GM19395 (cell line): ENCODE measurements at regions not wholly inside any gene's neighbourhood (a gene's known extent, or its start where the extent isn't known, plus 50 kb on each side); places are given as distances from the start of the nearest gene placed in this dataset.

Source experiments
- ATAC-seq: cut with Tn5 transposase; IDR thresholded peaks from one replicate; pipeline ENCODE4 v1.9.1; 2021; ENCODE audit warnings: mild to moderate bottlenecking, moderate library complexity; ENCODE audit not compliant: unreplicated experiment

DNA sequence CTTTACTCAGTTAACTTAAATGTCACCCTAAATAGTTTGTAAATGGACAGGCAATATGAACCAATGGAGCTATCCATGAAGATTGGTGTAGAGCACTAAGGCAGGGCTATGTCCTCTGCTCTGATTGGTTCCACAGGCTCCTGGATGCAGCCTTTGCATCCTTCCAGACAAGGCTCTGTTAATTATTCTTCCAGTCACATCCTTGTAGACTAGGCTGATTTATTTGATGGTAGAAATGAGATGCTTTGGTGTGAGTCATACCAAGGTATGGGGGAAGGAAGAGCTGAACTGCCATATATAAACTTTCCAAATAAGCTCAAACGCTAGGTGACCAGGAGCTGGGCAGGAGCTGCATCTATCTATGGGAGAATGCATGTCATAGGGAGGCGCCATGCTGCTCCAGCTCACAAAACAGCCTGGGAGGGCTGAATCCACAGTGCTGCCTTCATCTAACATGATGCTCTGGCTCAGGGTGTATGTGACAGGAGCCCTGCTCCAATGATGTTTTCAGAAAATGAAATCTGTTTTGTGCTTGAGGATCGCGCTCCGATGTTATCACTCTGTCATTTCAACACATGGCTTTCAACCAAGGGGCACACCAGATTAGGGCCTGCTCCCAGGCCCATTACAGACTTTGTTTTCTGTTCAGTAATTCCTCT lies 818.0 kb upstream of the ZNF608 start:
- ATAC-seq = no peak

DNA sequence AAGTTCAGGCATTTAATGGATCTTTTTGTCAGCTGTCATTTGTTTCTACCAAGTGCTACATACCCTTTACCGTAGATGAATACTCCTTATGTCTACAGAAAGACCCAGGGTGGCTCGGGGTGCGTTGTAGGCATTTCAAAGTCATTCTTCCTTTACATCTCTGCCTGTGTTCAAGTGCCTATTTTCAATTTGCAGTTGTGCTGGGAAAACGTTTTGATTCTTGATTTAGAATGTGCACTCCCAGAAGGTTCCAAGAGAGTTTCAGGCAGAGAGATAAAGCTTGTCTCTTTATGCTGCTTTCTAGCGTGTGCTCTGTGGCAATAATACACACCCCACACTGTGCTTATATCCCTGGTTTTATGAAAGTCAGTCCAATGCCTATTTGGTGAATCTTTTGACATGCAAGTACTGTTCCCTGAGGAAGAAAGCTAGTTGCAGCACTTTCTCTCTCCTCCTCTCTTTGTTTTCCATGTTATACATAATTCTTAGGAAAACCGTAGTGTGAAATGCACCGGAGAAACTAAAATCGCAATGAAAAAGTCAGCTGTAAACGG lies 828.1 kb upstream of the ZNF608 start:
- no peak for ATAC-seq

DNA sequence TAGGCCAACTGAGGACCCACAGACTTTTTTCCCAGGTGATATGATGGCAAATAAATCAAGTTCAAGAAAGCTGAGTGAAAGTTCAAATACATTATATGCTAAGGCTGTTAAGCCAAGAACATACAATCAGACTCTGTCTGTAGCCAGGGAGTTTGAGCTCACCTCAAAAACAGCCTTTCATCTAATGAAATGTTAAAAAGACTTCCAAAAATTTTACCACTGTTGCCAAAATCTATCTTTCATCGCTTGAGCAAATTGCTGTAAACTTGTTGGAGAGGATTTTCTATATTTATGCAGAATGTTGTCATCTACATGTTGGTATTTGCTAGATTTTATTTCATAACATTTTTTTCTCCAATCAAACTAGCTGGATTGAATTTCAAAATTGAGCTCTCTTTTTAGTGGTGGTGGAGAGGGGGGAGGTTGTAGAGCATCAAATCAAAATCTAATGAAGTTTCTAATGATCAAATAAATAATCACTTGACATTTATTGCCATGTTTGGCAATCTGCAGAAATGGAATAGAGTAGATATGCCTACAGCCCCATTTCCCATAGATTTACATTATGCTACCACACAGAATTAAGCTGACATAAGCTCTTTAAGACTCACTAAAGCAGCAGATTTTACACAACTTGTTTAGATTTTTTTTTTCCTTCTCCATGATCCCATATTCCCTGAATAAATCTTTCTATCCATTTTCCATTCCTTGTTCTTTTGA lies 828.9 kb upstream of the ZNF608 start:
- ATAC-seq = no peak

DNA sequence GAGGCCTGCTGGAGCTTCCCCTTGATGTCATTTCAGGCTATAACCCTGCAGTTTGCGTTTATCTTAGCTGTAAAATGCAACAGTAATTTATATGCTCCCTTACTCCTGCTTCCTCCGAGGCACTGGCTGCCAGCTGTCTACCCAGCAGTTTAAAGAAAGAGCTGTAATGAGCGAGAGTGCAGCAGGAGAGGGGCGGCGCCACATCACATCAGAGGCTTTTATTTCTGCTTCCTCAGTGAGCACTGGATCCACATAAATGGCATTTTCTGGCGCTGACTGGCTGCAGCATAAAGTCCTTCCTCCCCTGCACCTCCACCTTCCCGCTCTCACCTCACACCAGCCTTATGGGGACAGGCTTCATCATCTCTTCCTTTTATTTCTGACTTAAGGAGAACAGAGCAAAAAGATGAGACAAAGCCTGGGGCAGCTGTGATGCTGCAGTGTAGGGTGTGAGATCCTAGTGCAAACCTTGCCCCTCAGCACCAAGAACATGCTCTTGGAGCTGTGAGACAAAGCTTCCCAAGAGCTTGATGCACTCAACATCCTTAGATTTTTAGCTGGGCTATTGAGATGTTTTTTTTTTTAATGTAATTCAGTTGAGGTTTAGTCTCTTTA lies 829.6 kb upstream of the ZNF608 start:
- no peak for ATAC-seq

DNA sequence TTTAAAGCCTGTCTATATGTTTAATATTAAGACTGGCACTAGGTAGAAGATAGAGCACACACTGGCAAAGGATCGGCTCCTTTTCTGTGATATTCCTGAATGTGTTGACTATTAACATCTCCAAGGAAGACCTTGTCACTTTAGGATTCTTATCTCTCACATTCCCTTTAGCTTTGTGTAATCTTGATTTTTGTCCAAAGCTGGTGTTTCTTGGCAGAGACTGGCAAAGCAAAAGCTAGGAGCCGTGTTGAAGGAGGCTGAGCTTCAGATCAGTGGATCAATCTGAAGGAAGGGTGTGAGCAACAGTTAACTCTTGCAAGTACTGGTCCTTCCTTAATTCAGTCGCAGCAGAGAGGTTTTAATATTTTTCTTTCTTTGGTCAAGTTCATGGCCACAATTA lies 830.4 kb upstream of the ZNF608 start:
- ATAC-seq = no peak

DNA sequence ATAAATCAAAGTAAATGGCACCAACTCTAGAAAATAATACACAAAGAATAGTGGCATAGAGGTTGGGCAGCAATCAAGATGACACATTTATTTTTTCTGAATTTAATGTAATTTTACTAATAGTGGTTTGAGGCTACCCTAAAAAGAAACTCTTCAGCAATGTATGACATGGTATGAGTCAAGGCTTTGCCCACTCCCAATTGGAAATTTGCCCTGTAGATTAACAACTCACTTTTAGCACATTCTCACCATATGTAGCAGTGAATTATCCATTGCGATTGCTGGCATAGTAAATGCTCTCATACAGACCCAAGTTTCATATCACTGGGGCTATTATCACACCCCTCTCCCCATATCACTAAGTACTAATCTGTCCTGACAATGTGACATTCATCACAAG lies 832.1 kb upstream of the ZNF608 start:
- ATAC-seq = no peak

DNA sequence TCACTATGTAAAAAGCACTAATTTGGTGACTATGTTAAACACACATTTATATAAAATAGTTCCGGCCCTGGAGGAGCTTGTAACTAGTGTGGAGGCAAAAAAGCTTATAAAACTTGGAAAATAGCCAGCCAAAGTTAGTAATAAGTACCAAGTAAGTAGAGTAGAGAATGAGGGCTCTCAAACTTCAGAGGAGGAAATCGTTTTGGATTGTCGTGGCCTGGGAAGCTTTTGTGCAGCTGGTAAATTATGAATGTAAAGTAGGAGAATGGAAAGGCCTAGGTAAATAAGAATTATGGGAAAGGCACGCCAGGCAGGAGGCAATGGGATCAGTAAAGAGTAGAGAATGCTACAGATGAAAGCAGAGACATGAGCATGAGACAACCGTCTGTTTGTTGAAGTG lies 832.7 kb upstream of the ZNF608 start:
- no peak for ATAC-seq

DNA sequence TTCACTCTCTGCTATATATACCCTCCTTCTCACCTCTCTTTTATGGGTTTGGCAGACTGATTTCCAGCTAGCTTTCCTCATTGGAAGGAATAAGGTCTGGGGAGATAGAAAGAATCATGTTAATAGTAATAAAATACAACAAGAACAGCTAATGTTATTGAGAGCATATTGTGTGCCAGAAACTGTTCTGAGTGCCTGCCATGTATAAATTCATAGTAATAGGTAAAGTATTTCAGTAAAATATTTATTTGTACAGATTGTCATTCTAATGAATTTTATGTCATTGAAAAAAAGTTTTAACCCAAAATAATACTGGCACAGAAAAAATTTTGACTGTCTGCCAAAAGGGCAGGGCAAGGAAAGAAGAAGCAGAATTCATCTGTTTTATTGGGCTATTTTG lies 834.9 kb upstream of the ZNF608 start:
- ATAC-seq = no peak

DNA sequence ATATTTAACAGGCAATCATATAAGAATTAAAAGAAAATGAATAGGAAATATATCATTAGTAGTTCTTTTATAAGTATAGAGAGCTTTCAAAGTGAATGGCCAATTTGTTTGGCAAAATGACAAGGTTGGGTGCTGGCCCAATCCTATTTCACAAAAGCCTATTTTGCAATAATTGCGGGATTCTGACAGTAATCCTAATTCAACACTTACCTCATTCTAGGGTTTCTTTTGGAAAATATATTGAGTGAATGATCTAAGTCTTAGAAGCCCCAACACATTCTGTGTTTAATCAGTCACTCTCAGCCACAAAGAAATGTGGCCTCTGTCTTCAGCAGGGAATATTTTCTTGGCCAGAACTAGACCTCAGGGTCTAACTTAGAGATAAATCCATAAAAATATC lies 835.9 kb upstream of the ZNF608 start:
- ATAC-seq = no peak

DNA sequence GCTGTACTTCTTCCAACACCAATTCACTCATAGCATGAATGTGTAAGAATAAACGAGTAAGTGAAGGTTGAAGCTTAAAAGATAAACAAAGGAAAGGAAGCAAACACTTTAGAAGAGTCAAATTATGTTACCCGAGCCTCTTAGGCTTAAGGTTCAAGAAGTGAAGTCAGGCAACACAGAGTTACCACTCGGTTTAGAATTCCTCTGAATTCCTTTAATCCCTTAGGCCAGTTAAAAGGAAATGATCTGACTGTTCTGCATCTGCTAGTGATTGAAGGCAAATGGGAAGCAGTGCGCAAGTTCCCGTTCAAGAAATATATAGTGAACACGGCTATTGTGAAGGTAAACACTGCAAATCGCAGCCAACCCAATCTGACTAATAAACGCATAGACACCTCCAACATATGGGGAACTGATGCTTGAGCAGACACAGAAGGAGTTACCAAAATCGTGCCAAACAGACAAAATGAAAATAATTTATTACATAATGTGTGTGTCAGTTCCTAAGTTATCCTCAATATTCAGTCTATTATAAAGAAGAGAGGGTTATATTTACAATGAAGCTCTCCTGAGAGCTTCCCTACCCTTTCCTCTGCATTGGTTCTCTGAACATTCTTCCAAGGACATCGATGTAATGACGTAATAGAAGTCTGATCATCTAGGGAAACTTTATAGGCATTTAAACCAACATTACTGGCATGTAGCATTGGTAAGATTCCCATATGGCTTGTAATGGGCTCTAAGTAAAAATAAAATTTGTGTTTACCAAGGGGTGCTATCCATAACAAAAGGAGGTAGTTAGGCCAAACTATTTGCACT lies 837.1 kb upstream of the ZNF608 start:
- ATAC-seq = no peak

DNA sequence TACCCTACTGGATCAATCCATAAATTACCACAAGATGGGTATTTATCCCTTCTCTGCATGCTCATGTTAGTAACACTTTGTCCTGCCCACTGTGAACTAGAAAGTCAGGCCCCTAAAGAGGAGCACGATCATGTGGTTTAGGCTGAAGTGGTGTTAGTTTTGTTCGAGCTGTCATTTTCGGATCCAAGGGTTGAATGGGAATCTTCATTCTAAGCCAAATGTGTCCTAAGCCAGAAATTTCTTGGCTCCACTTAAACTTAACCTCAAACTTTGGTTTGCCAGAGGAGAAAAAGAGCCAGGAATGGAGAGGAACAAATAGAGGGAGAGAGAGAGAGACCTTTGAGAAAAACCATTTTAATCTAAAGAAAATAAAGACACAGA lies 837.7 kb upstream of the ZNF608 start:
- ATAC-seq = no peak

DNA sequence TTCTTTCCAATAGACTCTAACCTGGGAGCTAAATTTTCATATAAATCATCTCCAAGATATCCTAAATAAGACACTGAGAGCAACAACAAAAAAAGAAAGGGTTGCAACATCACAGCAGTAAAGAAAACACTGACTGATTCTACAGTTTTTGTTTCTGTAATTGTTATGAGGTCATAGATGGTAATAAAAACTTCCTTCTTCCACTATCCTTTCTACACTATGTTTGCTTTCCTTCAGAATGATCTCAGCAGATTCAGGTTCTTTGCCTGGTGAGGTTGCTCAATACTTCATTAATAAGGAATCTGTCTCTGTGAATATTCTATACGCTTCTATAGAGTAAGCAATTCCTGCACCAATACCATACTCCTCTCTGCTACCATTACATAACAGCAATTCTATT lies 835.6 kb upstream of the GRAMD2B start:
- no peak for ATAC-seq

DNA sequence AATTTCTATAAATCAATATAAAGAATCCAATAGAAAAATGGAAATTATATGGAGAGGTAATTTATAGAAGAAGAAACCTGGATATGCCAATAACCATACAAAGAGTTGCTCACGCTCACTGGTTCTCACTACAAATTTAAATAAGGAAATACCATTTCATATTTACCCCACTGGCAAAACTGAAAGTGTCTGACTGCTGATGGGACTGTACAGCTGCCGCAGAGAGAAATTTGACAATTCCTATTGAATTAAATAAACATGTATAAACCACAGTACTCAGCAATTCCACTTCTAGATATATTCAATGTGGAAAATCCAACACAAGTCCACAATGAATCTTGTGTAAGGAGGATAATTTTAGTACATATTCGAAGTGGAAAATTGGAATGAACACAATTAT lies 830.4 kb upstream of the GRAMD2B start:
- no peak for ATAC-seq

DNA sequence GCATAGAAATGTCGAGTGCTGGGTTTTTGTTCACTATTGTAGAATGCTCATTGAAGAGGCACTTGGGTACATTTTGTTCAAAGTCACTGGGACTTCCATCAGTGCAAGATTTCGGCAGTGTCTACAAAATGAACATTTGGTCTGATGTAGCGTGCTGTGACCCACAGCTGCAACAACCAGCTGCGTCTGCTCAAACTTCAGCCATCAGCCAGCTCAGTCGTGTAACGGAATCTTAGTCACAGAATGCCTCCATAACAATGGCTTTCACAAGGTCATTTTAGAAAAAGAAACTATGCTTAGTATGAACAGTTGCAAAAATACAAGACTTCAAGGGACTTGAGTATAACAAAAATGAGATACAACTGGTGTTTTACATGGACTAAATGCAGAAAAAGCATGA lies 828.1 kb upstream of the GRAMD2B start:
- ATAC-seq = no peak

DNA sequence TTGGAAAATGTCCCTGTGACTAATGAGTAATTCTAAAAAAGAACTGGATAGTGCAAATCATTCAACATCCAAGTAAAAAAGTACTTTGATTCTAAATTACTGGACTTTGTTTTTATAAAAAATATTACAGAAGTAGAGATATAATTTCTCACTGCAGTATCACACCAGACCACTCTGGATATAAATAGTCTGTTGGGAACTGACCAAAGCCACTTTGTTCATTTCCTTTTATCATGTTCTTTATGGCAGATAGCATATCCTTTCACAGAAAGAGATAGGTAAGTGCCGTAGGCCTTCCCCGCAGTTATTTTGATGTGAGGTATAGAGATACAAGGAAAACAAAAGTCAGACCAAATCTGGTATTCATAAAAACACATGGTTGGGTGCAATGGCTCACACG lies 827.4 kb upstream of the GRAMD2B start:
- no peak for ATAC-seq

DNA sequence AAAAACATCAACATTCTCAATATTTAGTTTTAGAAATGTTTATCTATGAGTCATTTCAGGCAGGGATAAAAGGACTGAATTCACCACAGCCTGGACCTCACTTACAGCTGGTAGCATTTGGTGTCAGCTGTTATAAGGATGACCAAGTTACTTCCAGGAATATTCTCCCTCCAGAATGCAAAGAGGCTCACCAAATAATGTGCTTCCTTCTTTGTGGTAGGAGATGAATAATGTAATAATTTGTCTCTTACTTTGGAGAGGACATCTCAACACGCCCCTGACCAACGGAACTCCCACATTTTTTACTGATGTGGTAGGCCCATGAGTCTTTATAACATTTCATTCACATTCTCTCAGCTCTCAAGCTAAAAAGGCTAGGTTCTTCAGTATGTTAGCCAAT lies 825.9 kb upstream of the GRAMD2B start:
- no peak for ATAC-seq

DNA sequence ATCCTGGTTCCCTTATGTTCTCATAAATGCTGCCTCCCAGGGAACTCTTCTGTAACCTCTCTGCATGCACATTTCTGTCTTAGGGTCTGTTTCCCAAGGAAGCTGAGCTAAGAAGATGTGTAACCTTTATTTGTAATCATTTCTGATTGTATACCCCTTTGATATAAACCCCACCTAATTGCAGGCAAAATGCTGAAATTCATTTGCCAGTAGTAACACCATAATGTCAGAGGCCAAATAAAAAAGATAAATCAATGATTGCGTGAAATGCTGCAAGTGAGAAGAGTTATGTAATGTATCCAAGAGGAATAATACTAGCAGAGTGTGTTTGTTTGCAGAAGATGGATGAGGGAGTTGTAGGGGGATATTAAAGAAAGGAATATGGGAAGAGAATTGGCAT lies 822.6 kb upstream of the GRAMD2B start:
- no peak for ATAC-seq

DNA sequence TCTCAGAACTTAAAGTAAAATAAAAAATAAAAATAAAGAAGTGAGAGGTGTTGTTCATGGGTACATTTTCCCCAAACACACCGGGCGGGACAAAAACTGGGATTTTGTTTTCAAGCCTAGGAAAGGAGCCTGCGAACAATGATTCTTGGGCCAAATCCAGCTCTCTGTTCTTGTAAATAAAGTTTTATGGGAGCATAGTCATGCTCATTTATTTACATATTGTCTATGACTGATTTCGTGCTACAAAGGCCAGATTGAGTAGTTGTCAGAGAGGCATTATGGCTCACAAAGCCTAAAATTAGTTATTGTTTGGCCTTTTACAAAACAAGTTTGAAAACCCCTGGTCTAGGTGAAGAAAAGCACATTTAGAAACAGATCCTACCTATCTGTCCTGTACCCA lies 821.0 kb upstream of the GRAMD2B start:
- no peak for ATAC-seq

DNA sequence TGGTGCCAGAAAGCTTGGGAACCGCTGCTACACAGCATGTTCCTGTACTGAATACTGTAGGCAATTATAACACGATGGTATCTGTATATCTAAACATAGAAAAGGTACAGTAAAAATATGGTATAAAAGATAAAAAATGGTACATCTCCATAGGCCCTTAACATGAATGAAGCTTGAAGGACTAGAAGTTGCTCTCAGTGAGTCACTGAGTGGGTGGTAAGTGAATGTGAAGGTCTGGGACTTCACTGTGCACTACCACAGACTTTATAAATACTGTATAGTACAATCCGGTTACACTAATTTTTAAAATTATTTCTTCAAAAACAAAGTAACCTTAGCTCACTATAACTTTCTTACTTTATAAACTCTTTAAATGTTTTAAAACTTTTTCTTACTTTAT lies 819.9 kb upstream of the GRAMD2B start:
- no peak for ATAC-seq

DNA sequence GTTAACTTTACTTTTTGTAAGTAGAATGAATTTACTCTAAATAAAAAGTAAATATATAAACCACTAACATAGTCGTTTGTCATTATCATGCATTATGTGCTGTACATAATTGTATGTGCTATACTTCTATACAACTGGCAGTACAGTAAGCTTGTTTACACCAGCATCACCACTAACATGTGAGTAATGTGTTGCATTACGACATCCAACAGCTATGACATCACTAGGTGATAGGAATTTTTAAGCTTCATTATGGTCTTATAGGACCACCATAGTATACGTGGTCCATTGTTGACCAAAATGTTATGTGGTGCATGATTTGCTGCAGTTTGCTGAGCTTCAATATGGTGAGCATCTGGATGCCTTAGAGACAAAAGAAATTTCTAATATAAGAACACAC lies 819.1 kb upstream of the GRAMD2B start:
- ATAC-seq = no peak

DNA sequence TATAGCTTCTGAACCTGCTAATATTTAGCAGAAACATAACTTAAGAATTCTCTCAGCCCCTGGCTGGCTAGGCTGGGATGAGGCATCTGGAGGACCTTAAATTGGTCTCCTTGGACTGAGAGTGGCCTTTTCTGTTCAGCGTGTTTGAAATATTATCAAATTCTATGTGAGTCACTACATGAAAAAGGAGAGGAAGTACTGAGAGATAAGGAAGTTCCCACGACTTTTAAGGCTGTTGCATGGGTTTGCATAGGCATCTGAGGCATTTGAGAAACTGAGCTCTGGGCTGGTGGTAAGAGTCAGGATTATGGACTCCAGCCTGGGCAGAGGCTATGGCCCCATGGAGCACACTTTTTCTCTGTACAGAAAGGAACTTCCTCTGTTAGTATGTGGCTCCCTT lies 816.2 kb upstream of the GRAMD2B start:
- ATAC-seq = no peak
